HK-2 (cell line): ENCODE measurements at regions not wholly inside any gene's neighbourhood (a gene's known extent, or its start where the extent isn't known, plus 50 kb on each side); places are given as distances from the start of the nearest gene placed in this dataset.
"Not testable (repeated sequence)": the region's sequence is repeated elsewhere in the genome, so short reads cannot be mapped to it uniquely, and the experiment has no call there.

Experiments
- DNase-seq: peaks from one replicate; pipeline ENCODE4 v3.0.0-alpha.2; 2018; ENCODE audit not compliant: unreplicated experiment

- DNase-seq: not testable (repeated sequence)
These were observed 84.2 kb upstream of the ADORA2B start for GRCh38 chr17:15860774-15861173.

DNA sequence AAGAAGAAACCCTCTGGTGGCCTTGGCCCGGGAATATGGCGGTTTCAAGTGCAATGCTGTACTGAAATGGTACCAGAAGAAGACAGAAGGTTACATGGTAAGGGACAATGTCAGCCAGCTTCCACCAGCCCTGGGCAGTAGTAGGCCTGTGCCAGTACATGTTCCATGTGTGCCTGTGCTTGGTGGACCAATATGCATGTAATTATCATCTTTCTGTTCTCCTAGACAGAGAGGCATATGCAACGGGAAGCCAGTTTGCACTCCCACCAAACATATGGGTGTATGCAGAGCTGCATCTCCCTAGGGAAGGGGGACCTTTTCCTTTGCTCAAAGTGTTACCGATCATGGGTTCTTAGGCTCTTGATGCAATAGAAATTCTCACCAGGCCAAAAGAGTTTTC, 80.9 kb upstream of the ADORA2B start:
- not testable (repeated sequence) for DNase-seq

DNA sequence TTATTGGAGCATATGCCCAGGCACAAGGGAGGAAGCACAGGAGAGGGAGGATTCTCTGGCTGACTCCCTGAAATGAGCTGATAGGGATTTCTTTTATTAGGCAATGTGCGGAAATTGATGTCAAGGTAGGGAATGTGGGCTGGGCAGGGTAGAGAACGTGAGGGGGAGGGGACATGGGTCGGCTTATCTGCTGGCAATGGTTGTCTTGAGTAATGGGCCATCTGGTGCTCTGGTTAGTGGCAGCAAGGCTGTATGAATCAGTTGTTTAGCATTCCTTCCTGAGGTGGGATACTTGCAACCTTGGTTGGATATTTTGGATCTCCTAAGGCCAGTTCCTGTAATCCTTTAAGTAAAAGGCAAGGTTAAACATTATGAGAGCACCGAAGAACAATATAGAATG, 80.5 kb upstream of the ADORA2B start:
- not testable (repeated sequence) for DNase-seq

- DNase-seq: not testable (repeated sequence)
These were observed 78.9 kb upstream of the ADORA2B start for GRCh38 chr17:15866015-15866414.

DNA sequence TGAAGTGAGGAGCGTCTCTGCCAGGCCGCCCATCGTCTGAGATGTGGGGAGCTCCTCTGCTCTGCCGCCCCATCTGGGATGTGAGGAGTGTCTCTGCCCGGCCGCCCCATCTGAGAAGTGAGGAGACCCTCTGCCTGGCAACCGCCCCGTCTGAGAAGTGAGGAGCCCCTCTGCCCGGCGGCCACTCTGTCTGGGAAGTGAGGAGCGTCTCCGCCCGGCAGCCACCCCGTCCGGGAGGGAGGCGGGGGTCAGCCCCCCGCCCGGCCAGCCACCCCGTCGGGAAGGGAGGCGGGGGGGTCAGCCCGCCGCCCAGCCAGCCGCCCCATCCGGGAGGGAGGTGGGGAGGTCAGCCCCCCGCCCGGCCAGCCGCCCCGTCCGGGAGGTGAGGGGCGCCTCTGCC, 77.6 kb upstream of the ADORA2B start:
- DNase-seq: not testable (repeated sequence)

DNA sequence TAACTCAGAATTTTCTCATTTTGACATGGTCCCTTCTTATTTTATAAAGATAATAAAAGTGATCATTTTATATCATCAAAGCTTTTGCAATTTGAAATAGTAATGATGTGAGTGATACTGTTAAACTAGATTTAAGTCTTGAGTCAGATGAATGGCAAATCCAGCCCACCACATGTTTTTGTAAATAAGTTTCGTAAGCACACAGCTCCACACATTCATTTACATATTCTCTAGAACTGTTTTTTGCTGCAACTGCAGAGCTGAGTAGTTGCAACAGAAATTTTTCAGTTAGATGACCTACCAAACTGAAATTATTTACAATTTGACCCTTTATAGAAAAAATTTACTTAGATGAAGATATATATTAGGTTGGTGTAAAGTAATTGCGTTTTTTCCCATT, 75.1 kb upstream of the ADORA2B start:
- DNase-seq: not testable (repeated sequence)

DNA sequence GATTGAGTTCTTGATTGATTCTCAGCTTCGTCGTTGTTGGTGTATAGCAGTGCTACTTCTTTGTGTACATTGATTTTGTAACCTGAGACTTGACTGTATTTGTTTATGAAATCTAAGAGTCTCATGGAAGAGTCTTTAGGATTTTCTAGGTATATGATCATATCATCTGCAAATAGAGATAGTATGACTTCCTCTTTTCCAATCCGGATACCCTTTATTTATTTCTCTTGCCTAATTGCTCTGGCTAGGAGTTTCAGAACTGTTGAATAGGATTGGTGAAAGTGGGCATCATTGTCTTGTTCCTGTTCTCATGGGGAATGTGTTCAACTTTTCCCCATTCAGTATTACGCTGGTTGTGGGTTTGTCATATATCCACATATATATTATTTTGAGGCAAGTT, 72.3 kb upstream of the ADORA2B start:
- DNase-seq: not testable (repeated sequence)

DNA sequence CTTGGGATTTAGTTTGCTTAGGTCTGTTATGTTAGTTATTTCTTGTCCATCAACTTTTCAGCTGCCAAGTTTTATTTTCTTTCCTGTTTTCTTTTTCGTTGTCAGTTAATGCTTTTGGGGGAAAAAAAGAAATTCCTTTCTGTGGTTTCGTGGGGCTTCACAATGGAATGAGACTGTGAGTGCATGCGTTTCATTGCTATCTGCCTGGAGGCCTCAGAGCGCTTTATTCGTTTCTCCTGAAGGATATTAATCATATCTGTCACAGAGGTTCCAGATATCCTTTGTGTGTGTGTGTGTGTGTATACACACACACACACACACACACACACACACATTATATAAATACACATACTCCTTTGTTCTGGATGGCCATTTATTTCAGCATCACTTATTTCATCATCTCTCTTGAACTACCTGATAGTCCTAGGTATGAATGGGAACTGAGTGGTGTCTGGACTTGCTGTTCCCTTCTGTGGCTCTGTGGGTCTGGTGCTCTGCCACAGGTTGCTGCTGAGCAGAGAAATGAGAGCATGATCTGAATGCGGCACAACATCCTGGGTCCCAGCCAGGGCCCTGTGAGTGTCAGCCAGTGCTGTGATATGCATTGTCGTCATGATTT, 66.9 kb upstream of the ADORA2B start:
- not testable (repeated sequence) for DNase-seq

DNA sequence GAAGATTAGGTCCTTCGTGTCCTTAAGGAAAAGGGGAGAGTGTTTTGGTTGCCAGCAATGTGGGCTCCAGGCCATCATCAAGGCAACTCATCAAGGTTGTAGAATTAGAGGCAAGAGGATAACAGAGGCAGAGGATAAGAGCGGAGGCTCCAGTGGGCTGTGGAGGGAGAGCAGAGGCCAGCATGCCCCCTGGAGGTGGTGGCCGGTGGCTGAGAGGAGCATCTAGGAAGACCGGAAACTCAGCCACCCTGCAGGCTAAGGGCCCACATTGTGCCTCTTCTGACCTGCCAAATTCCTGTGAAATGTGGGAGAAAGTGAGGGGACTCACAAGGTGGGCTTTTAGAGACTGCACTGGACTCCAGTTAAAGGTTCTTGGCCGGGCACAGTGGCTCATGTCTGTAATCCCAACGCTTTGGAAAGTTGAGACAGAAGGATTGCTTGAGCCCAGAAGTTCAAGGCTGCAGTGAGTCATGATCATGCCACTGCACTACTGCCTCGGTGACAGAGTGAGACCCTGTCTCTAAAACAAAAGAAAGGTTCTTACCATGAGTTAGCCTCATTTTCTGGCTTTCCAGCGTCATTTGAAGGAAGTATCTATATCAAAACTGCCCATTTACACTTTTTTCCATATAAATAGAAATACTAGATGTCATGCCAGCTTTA, 62.7 kb upstream of the ADORA2B start:
- DNase-seq: no peak

- no peak for DNase-seq
These were observed 62.2 kb upstream of the ADORA2B start for GRCh38 chr17:15882777-15883176.

GRCh38 chr17:15883617-15884111, 61.3 kb upstream of the ADORA2B start:
- no peak for DNase-seq

GRCh38 chr17:15884731-15885130, 60.2 kb upstream of the ADORA2B start:
- DNase-seq: no peak

DNA sequence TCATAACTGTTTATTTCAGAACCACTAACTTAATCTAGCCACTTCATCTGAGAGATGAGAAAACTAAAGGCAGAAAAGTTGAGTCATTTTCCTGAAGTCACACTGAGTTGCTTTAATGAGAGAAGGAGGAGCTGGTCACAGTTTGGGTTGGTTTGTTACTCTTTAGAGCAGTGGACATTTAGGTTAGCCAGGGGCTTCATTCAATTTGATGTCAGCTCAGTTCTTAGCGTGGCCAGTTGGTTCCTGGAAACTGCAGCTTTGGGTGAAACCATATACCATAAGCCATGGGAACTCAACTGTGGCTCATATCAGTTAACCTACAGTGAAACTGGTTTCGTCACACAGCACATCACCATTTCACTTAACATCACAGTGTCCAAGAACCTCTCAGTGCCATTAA, 59.2 kb upstream of the ADORA2B start:
- no peak for DNase-seq

- DNase-seq: no peak
These were observed 58.7 kb upstream of the ADORA2B start for GRCh38 chr17:15886221-15886620.

DNA sequence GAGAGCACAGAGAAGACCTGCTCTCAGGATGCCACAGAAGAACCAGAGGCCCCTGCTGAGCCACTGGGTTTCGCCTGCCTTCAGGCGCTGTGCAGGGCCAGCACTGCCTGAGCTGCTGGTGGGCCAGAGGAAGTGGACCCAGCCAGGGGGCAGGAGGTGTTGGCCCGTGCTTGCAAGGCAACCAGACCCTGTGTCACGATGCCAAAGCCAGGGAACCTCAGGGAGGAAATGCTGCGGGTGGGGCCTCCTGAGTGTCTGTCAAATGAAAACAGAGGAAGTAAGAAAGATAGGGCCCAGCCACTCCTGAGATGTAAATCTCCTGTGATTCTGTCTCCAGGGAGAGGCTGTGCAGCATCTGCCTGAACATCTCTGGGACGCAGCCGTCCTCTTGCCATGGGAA, 58.1 kb upstream of the ADORA2B start:
- no peak for DNase-seq

GRCh38 chr17:15888436-15888835, 56.5 kb upstream of the ADORA2B start:
- DNase-seq: no peak

- DNase-seq: no peak
These were observed 54.5 kb upstream of the ADORA2B start for GRCh38 chr17:15890279-15890892.

GRCh38 chr17:15891318-15891717, 53.6 kb upstream of the ADORA2B start:
- DNase-seq: no peak

DNA sequence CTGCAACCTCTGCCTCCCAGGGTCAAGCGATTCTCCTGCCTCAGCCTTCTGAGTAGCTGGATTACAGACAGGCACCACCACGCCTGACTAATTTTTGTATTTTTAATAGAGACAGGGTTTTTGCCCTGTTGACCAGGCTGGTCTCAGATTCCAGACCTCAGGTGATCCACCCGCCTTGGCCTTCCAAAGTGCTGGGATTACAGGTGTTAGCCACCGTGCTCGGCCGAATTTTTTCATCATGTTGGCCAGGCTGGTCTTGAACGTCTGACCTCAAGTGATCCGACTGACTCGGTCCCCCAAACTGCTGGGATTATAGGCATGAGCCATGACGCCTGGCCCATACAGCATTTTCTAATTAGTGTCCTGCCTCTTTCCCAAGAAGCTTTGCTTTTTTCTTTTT, 52.7 kb upstream of the ADORA2B start:
- DNase-seq: no peak

DNA sequence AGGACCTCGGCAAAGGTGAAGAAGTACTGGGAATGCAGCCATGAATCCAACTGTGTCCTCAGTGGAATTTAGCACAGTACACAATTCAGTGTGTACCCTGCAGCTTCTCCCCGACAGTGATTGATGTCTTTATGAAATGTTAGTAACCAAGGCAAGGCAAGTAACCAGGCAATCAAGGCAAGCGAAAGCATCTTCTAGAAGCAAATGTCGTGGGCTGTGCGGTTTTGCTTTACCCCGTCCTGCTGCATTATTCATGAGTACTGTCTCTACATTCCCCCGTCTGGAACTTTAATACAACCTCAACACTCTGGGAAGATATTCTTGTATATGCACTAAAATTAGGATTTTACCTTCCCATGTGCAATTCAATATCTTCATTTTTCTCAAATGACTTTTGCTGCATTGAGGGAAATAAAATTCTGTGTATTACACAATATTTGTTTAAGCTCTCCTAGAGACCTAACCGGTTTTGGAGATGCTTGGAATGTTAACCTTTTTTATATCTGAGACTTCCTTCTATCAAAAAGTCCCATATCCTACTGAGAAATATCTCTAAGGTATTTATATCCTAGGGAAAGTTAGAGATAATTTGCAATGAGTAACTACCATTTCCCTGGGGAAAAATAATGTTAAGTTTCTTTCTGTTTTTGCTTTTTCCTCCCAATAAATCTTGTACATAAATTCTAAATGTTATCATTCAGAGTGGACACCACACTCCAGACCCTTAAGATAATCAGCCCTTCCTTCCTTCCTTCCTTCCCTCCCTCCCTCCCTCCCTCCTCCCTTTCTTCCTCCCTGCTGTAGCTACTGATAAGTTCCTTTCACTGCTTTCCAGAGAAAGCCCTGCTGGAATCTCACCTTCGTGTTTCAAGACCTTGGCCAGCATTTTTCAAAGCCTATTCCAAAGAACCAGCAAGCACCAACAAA, 51.9 kb upstream of the ADORA2B start:
- no peak for DNase-seq

DNA sequence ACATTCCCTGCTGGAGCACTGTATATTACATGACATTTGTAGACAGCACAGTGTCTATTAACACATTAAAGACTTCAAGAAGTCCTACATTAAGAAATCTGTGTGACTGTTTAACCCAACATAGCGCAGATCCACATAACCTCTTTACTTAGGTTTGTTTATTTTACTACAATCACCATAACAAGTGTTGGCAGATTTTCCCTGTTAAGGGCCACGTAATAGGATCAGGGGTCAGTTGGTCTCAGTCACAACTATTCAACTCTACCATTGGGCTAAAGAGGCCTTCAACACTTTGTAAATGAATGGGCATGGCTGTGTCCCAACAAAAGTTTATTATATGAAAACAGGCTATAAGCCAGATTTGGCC, 51.3 kb upstream of the ADORA2B start:
- DNase-seq: no peak

DNA sequence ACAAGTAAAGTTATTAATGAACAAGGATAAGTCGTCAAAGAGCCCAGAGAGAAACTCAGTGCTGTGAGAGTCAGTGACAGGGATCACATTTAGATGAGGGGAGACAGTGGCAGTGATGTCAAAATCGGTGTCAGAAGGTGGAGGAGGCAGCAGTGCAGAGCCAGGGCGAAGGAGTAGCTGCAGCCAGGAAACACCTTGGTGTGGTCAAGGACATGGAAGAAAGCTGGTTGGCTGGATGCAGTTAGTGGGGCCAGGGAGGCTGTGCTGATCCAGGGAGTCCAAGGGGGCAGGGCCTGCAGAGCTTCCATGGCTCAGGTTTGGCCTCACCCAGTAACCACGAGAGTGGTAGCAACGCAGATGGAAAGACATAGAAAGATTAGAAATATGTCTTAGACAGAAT, 50.7 kb upstream of the ADORA2B start:
- DNase-seq: no peak
